ENCODE measurements at regions not wholly inside any gene's neighbourhood (a gene's known extent, or its start where the extent isn't known, plus 50 kb on each side); places are given as distances from the start of the nearest gene placed in this dataset.
"Not testable (repeated sequence)": the region's sequence is repeated elsewhere in the genome, so short reads cannot be mapped to it uniquely, and the experiment has no call there.

DNA sequence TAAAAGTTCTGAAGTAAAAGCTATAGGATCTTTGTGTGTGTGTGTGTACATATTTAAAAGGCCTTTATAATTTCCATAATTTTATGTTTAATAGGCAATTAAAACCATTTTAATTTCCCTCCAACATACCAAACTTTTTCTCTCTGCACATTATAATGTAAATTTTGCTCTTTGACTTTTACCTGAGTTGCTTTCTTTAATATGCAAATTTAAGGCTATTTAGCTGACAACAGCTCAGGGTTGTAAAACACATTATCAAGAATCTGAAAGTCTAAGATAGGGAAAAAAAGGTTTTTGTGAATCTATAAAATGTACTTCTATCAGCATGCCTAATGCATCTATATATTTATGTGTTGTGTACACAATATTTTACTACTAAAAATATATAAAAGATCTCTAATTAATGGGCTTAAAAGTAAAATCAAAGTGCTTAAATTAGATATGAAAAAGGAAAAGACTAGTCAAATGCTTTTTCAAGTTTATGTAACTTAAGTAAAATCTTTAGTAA, 239.6 kb upstream of the RAI14 start:
- no peak overlapping the region for H3K4me3 ChIP-seq (ENCODE audit: low read depth, low read length)
- DNase-seq (ENCODE audit: low read depth): no peak
- in situ Hi-C loops (cut with HindIII; ENCODE audit: low sequenced_read_pairs): no loop called here
- no peak for TF ChIP-seq CTCF (IDR thresholded peaks at IDR 0.05; ENCODE audit: low read depth, low read length, missing control alignments)

- DNase-seq (ENCODE audit: low read depth); in situ Hi-C loops (cut with HindIII; ENCODE audit: low sequenced_read_pairs); H3K4me3 ChIP-seq (ENCODE audit: low read depth, low read length): not testable (repeated sequence)
These were observed 235.9 kb upstream of the RAI14 start for GRCh38 chr5:34420191-34420590.

GRCh38 chr5:34436761-34437501, 219.2 kb upstream of the RAI14 start:
- DNase-seq (ENCODE audit: low read depth): no peak
- TF ChIP-seq CTCF (IDR thresholded peaks at IDR 0.05; ENCODE audit: low read depth, low read length, missing control alignments): no peak
- in situ Hi-C loops (cut with HindIII; ENCODE audit: low sequenced_read_pairs): no loop called here
- H3K4me3 ChIP-seq (ENCODE audit: low read depth, low read length): no peak overlapping the region

- in situ Hi-C loops (cut with HindIII; ENCODE audit: low sequenced_read_pairs): no loop called here
These were observed 216.5 kb upstream of the RAI14 start for GRCh38 chr5:34439601-34440000.

DNA sequence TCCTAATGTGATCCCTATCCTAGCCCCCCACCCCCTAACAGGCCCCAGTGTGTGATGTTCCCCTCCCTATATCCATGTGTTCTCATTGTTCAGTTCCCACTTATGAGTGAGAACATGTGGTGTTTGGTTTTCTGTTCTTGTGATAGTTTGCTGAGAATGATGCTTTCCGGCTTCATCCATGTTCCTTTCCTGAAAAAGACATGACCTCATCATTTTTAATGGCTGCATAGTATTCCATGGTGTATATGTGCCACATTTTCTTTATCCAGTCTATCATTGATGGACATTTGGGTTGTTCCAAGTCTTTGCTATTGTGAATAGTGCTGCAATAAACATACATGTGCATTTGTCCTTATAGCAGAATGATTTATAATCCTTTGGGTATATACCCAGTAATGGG, 214.4 kb upstream of the RAI14 start:
- DNase-seq (ENCODE audit: low read depth); in situ Hi-C loops (cut with HindIII; ENCODE audit: low sequenced_read_pairs); H3K4me3 ChIP-seq (ENCODE audit: low read depth, low read length): not testable (repeated sequence)

More at GRCh38 chr5:34439601-34440000, 216.5 kb upstream of the RAI14 start:
- TF ChIP-seq CTCF (IDR thresholded peaks at IDR 0.05; ENCODE audit: low read depth, low read length, missing control alignments): no peak
- DNase-seq (ENCODE audit: low read depth): no peak
- H3K4me3 ChIP-seq (ENCODE audit: low read depth, low read length): no peak overlapping the region

DNA sequence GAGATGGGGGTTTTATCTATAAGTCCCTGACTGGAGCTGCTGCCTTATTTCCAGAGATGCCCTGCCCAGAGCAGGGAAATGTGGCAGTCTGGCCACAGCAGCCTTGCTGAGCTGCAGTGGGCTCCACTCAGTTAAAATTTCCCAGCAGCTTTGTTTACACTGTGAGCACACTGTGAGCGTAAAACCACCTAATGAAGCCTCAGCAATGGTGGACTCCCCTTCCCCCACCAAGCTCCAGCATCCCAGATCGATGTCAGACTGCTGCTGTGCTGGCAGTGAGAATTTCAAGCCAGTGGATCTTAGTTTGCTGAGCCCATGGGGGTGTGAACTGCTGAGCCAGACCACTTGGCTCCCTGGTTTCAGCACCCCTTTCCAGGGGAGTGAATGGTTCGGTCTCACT, 208.7 kb upstream of the RAI14 start:
- in situ Hi-C loops (cut with HindIII; ENCODE audit: low sequenced_read_pairs): no loop called here
- no peak for TF ChIP-seq CTCF (IDR thresholded peaks at IDR 0.05; ENCODE audit: low read depth, low read length, missing control alignments)
- no peak overlapping the region for H3K4me3 ChIP-seq (ENCODE audit: low read depth, low read length)
- DNase-seq (ENCODE audit: low read depth): no peak

- DNase-seq (ENCODE audit: low read depth): no peak
- in situ Hi-C loops (cut with HindIII; ENCODE audit: low sequenced_read_pairs): no loop called here
- H3K4me3 ChIP-seq (ENCODE audit: low read depth, low read length): no peak overlapping the region
- TF ChIP-seq CTCF (IDR thresholded peaks at IDR 0.05; ENCODE audit: low read depth, low read length, missing control alignments): no peak
These were observed 206.5 kb upstream of the RAI14 start for GRCh38 chr5:34449639-34450038.
